ENCODE measurements at regions not wholly inside any gene's neighbourhood (a gene's known extent, or its start where the extent isn't known, plus 50 kb on each side); places are given as distances from the start of the nearest gene placed in this dataset.

DNA sequence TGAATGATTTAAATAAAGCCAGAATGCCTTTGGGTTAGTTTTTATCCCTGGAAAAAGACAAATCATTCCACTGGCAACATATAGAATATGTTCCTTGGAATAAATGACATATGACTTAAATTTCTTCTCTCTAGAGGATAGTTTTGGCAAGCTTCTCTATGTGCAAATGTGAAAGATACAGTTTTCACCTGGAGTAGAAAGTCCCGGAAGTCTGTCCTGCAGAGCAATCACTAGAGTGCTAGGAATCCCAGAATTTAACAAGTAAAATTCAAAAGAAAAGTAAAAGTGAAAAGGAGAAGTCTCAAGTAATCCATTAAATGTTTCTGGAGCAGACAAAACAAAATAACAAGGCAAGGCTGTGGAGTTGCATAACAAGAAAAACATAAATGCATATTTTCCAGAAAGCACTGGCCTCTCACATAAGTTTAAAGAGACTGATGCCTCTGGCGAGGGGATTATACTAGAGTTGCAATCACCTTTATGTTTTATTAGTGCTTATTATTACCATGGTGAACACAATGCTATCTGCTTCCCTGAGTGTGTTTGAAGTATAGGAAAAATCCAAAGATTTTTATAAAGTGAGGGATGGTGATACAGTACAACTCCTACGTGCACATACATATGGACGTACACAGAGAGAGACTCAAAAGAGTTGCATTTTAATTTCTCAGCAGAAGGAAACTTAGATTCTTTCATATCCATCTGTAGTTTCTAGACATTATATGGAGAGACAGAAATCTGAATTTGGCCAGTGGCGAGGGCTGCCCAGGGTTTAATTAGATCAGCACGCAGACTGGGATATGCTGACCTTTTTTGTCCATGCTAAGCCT, 188.3 kb upstream of the ANKRD55 start:
- TF ChIP-seq, protein P1, sequence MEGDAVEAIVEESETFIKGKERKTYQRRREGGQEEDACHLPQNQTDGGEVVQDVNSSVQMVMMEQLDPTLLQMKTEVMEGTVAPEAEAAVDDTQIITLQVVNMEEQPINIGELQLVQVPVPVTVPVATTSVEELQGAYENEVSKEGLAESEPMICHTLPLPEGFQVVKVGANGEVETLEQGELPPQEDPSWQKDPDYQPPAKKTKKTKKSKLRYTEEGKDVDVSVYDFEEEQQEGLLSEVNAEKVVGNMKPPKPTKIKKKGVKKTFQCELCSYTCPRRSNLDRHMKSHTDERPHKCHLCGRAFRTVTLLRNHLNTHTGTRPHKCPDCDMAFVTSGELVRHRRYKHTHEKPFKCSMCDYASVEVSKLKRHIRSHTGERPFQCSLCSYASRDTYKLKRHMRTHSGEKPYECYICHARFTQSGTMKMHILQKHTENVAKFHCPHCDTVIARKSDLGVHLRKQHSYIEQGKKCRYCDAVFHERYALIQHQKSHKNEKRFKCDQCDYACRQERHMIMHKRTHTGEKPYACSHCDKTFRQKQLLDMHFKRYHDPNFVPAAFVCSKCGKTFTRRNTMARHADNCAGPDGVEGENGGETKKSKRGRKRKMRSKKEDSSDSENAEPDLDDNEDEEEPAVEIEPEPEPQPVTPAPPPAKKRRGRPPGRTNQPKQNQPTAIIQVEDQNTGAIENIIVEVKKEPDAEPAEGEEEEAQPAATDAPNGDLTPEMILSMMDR (IDR thresholded peaks at IDR 0.05): no peak
- TF ChIP-seq ZFX (IDR thresholded peaks at IDR 0.05; ENCODE audit: borderline replicate concordance): no peak
